Glutamatergic neuron (in vitro differentiated cells): ENCODE measurements at regions not wholly inside any gene's neighbourhood (a gene's known extent, or its start where the extent isn't known, plus 50 kb on each side); places are given as distances from the start of the nearest gene placed in this dataset.

Source experiments
- DNase-seq: peaks from one replicate; pipeline ENCODE4 v3.0.0; 2022
- H3K27ac Mint-ChIP-seq: one replicate; pipeline ENCODE4 v1.8.0; 2020; ENCODE audit warnings: mild to moderate bottlenecking, mixed read lengths, inconsistent platforms; ENCODE audit not compliant: unreplicated experiment
- H3K27me3 Mint-ChIP-seq: one replicate; pipeline ENCODE4 v1.8.0; 2020; ENCODE audit warnings: mild to moderate bottlenecking, moderate library complexity, mixed read lengths, inconsistent platforms; ENCODE audit not compliant: unreplicated experiment
- H3K36me3 Mint-ChIP-seq: one replicate; pipeline ENCODE4 v1.8.0; 2020; ENCODE audit warnings: mild to moderate bottlenecking, mixed read lengths, inconsistent platforms; ENCODE audit not compliant: unreplicated experiment
- H3K4me1 Mint-ChIP-seq: one replicate; pipeline ENCODE4 v1.8.0; 2020; ENCODE audit warnings: mild to moderate bottlenecking, low read depth, mixed read lengths, inconsistent platforms; ENCODE audit not compliant: unreplicated experiment
- H3K4me3 Mint-ChIP-seq: one replicate; pipeline ENCODE4 v1.8.0; 2020; ENCODE audit warnings: mild to moderate bottlenecking, mixed read lengths, inconsistent platforms; ENCODE audit not compliant: unreplicated experiment
- H3K9me3 Mint-ChIP-seq: one replicate; pipeline ENCODE4 v1.8.0; 2020; ENCODE audit warnings: mild to moderate bottlenecking, moderate library complexity, mixed read lengths, inconsistent platforms; ENCODE audit not compliant: unreplicated experiment
- TF ChIP-seq, protein P1 (sequence below): fragments of 200-600 bp; sonication (generic); IDR thresholded peaks from one replicate; pipeline ENCODE4 v1.5.0; 2021; ENCODE audit not compliant: partially characterized antibody, unreplicated experiment

DNA sequence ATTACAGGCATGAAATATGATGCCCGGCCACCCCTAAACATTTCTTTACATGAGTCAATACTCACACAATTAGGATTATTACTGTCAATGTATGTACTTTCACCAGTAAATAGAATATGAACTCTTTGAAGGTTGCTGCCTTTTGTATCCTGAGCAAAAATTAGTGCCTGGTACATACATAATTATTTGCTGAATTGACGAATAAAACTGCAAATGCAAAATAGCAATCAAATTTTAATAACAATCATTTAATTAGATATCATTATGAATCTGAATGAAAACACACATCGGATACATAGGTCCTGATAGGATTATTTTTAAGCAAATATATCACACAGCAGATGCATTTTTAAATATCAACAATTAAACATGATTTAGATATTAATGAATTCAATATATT lies 253.1 kb upstream of the HSFY2 start:
- Mint-ChIP-seq H3K4me1 (no peaks in the 10 kb centered on the region), H3K9me3 (no peaks in the 10 kb centered on the region), H3K27ac (no peak overlapping the region), H3K36me3 (no peaks in the 10 kb centered on the region), H3K27me3 (no peaks in the 10 kb centered on the region), H3K4me3 (no peak overlapping the region)
- TF ChIP-seq, protein P1, sequence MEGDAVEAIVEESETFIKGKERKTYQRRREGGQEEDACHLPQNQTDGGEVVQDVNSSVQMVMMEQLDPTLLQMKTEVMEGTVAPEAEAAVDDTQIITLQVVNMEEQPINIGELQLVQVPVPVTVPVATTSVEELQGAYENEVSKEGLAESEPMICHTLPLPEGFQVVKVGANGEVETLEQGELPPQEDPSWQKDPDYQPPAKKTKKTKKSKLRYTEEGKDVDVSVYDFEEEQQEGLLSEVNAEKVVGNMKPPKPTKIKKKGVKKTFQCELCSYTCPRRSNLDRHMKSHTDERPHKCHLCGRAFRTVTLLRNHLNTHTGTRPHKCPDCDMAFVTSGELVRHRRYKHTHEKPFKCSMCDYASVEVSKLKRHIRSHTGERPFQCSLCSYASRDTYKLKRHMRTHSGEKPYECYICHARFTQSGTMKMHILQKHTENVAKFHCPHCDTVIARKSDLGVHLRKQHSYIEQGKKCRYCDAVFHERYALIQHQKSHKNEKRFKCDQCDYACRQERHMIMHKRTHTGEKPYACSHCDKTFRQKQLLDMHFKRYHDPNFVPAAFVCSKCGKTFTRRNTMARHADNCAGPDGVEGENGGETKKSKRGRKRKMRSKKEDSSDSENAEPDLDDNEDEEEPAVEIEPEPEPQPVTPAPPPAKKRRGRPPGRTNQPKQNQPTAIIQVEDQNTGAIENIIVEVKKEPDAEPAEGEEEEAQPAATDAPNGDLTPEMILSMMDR, result no peak
- no peak for DNase-seq

- no peaks in the 10 kb centered on the region for H3K9me3 Mint-ChIP-seq
Observed at GRCh38 chrY:19023934-19024333, 250.4 kb upstream of the HSFY2 start.

DNA sequence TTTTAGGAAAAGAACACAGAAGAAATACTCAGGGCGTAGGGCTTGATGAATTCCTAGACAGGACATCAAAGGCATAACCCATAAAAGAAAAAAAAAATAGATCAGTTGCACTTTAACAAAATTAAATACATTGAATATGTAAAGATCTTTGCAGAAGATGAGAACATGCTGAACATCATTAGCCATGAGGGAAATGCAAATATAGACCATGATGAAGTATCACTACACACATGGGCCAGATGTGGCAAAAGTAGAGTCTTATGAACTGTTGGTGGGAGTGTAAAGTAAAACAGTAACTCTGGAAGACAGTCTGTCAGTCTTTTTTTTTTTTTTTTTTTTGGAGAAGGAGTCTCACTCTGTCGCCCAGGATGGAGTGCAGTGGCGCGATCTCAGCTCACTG lies 246.7 kb upstream of the HSFY2 start:
- no peaks in the 10 kb centered on the region for H3K27me3 Mint-ChIP-seq
- TF ChIP-seq, protein P1, result no peak
- no peak for DNase-seq
- no peaks in the 10 kb centered on the region for H3K4me1 Mint-ChIP-seq
- no peaks in the 10 kb centered on the region for H3K9me3 Mint-ChIP-seq
- H3K27ac Mint-ChIP-seq, result no peak overlapping the region
- H3K36me3 Mint-ChIP-seq, result no peaks in the 10 kb centered on the region
- H3K4me3 Mint-ChIP-seq, result no peak overlapping the region

More at GRCh38 chrY:19023934-19024333, 250.4 kb upstream of the HSFY2 start:
- Mint-ChIP-seq H3K36me3 (no peaks in the 10 kb centered on the region), H3K4me1 (no peaks in the 10 kb centered on the region), H3K27me3 (no peaks in the 10 kb centered on the region), H3K27ac (no peak overlapping the region), H3K4me3 (no peak overlapping the region)
- DNase-seq, result no peak
- TF ChIP-seq, protein P1, result no peak

- Mint-ChIP-seq H3K4me1 (peaks cover 3% of the 10 kb centered on the region), H3K27ac (no peak overlapping the region), H3K27me3 (peaks cover 3% of the 10 kb centered on the region), H3K9me3 (no peaks in the 10 kb centered on the region), H3K36me3 (no peaks in the 10 kb centered on the region), H3K4me3 (no peak overlapping the region)
- TF ChIP-seq, protein P1, result no peak
- no peak for DNase-seq
Observed at GRCh38 chrY:19016990-19017389, 243.5 kb upstream of the HSFY2 start.

GRCh38 chrY:19015854-19016253 lies 242.3 kb upstream of the HSFY2 start:
- H3K27ac Mint-ChIP-seq, result no peak overlapping the region
- TF ChIP-seq, protein P1, result no peak
- DNase-seq, result no peak
- peaks cover 3% of the 10 kb centered on the region for H3K27me3 Mint-ChIP-seq
- H3K4me1 Mint-ChIP-seq, result peaks cover 11% of the 10 kb centered on the region
- H3K9me3 Mint-ChIP-seq, result no peaks in the 10 kb centered on the region
- H3K36me3 Mint-ChIP-seq, result no peaks in the 10 kb centered on the region
- H3K4me3 Mint-ChIP-seq, result no peak overlapping the region
